Keratinocyte (primary cell): ENCODE measurements at regions not wholly inside any gene's neighbourhood (a gene's known extent, or its start where the extent isn't known, plus 50 kb on each side); places are given as distances from the start of the nearest gene placed in this dataset.

Experiments used
- CTCF ChIP-seq, 3 experiments: IDR thresholded peaks in 1 of 3; conservative IDR thresholded peaks in 1 of 3; optimal IDR thresholded peaks in 1 of 3; 2 replicates in 2 of 3; 3 replicates in 1 of 3; pipeline versions ENCODE3 to v1.5.1; 2011; ENCODE audit warnings: low read length in 3 of 3, mild to moderate bottlenecking in 3 of 3, moderate library complexity in 2 of 3, control low read depth in 1 of 3, inconsistent platforms in 1 of 3; ENCODE audit not compliant: insufficient read depth in 2 of 3; ENCODE audit errors: extremely low read depth in 1 of 3
- EZH2 ChIP-seq: IDR thresholded peaks from one replicate; pipeline ENCODE4 v1.6.1; 2012; ENCODE audit warnings: inconsistent platforms, mild to moderate bottlenecking, low read length, moderate library complexity

- TF ChIP-seq CTCF (optimal IDR thresholded peaks at IDR 0.05 in 1 of 3, IDR thresholded peaks at IDR 0.05 in 1 of 3, conservative IDR thresholded peaks at IDR 0.05 in 1 of 3; ENCODE audit: extremely low read depth in 1 of 3, insufficient read depth in 2 of 3, low read length in 3 of 3) (no peak), EZH2 (no peak)
These were observed 106.3 kb upstream of the RIPOR2 start for GRCh38 chr6:25042036-25042521.
